Colonic mucosa (tissue), 4 donors: ENCODE measurements at regions not wholly inside any gene's neighbourhood (a gene's known extent, or its start where the extent isn't known, plus 50 kb on each side); places are given as distances from the start of the nearest gene placed in this dataset.

ENCODE experiments used
- DNase-seq: peaks from one replicate; pipeline ENCODE4 v3.0.0-alpha.2; 2020
- H3K27ac ChIP-seq: fragments of 200-600 bp; one replicate; pipeline ENCODE4 v1.8.0; 2021
- H3K27me3 ChIP-seq: fragments of 200-600 bp; one replicate; pipeline ENCODE4 v1.8.0; 2021
- H3K36me3 ChIP-seq: fragments of 200-600 bp; one replicate; pipeline ENCODE4 v1.8.0; 2021
- H3K4me1 ChIP-seq: fragments of 200-600 bp; one replicate; pipeline ENCODE4 v1.8.0; 2021; ENCODE audit warnings: mild to moderate bottlenecking
- H3K4me3 ChIP-seq: fragments of 200-600 bp; one replicate; pipeline ENCODE4 v1.8.0; 2021
- H3K9ac ChIP-seq, 2 donors: one replicate each; pipeline ENCODE4 v1.7.0; 2013; ENCODE audit warnings: control low read depth in 2 of 2, low read depth in 2 of 2, low read length in 2 of 2
- H3K9me3 ChIP-seq: fragments of 200-600 bp; one replicate; pipeline ENCODE4 v1.8.0; 2021
- intact Hi-C: fragments of 100-400 bp; cut with DNase I; formaldehyde crosslinking; loops from one replicate; pipeline ENCODE4 v1.14.1; 2022
- TF ChIP-seq, protein P1 (sequence below): fragments of 200-600 bp; IDR thresholded peaks from one replicate; pipeline ENCODE4 v1.8.0; 2022; ENCODE audit warnings: antibody characterized with exemption, mild to moderate bottlenecking
- donor health status: healthy.
- donor health status: DM: no; HTN: no; CAD: no.
- donor health status: DM: no; HTN: no; CAD: no.

DNA sequence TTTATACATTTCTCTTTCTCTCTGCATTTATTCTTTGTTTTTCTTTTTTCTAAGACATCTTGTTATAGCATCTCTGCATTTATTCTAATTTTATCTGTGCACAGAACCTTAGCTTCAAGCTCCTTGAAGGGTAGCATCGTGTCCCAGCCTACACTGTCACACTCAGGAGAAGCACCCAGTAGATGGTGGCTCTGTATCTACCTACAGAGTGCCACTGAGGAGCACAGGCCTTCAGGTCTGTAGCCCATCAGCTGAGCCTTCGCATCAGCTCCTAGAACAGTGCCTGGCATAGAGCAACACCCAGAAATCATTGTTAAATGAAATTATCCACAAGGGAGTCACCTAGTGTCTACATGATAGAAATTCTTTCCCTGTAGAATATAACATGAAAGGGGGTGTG, 203.0 kb upstream of the KLF14 start:
- intact Hi-C loops = no loop called here
- Histone ChIP-seq H3K27ac (no peak overlapping the region), H3K4me3 (no peak overlapping the region), H3K36me3 (no peaks in the 10 kb centered on the region), H3K4me1 (no peaks in the 10 kb centered on the region), H3K27me3 (no peaks in the 10 kb centered on the region), H3K9me3 (no peaks in the 10 kb centered on the region), H3K9ac (peak overlapping the region in 1 of 2 donors; percentile 21)
- no peak for DNase-seq
- TF ChIP-seq, protein P1, sequence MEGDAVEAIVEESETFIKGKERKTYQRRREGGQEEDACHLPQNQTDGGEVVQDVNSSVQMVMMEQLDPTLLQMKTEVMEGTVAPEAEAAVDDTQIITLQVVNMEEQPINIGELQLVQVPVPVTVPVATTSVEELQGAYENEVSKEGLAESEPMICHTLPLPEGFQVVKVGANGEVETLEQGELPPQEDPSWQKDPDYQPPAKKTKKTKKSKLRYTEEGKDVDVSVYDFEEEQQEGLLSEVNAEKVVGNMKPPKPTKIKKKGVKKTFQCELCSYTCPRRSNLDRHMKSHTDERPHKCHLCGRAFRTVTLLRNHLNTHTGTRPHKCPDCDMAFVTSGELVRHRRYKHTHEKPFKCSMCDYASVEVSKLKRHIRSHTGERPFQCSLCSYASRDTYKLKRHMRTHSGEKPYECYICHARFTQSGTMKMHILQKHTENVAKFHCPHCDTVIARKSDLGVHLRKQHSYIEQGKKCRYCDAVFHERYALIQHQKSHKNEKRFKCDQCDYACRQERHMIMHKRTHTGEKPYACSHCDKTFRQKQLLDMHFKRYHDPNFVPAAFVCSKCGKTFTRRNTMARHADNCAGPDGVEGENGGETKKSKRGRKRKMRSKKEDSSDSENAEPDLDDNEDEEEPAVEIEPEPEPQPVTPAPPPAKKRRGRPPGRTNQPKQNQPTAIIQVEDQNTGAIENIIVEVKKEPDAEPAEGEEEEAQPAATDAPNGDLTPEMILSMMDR = no peak

DNA sequence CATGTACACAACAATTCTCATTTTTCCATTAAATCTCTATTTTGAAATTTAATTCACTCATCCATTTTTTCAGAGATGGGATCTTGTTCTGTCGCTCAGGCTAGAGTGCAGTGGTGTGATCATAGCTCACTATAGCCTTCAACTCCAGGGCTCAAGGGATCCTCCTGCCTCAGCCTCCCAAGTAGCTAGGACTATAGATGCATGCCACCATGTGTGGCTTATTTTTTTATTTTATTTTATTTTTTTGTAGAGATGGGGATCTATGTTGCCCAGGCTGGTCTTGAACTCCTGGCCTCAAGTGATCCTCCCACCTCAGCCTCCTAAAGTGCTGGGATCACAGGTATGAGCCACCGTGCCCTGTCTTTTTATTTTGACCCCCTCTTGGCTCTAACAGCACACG, 203.8 kb upstream of the KLF14 start:
- Histone ChIP-seq H3K27me3 (no peaks in the 10 kb centered on the region), H3K36me3 (no peaks in the 10 kb centered on the region), H3K4me1 (peaks cover 5% of the 10 kb centered on the region), H3K9ac (no peak overlapping the region), H3K4me3 (no peak overlapping the region), H3K27ac (no peak overlapping the region), H3K9me3 (no peaks in the 10 kb centered on the region)
- TF ChIP-seq, protein P1 = no peak
- intact Hi-C loops = no loop called here
- DNase-seq = no peak

DNA sequence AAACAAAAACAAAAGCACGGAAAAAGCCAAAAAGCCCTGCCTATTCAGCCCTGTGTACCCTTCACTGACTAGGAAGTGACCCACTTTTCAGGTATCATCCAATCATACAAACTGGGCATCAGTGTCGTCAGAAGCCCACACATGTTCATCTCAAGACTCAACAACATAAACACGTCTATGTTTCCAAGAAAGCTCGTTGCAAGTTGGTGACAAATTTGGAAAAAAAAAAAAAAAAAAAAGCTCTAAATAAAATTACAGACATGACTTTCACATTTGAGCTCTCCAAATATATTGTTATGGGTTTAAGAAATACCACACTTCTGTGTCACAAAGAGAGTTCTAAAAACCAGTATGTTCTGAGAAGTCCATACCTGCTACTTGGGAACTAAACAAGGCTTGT, 204.7 kb upstream of the KLF14 start:
- no peaks in the 10 kb centered on the region for H3K36me3 ChIP-seq
- DNase-seq = no peak
- TF ChIP-seq, protein P1 = no peak
- no peak overlapping the region for H3K4me3 ChIP-seq
- H3K27ac ChIP-seq = peak overlapping the region; percentile 24
- H3K4me1 ChIP-seq = peaks cover 5% of the 10 kb centered on the region
- H3K9ac ChIP-seq = peak overlapping the region in 1 of 2 donors; percentile 1
- H3K9me3 ChIP-seq = no peaks in the 10 kb centered on the region
- no peaks in the 10 kb centered on the region for H3K27me3 ChIP-seq
- intact Hi-C loops = no loop called here

DNA sequence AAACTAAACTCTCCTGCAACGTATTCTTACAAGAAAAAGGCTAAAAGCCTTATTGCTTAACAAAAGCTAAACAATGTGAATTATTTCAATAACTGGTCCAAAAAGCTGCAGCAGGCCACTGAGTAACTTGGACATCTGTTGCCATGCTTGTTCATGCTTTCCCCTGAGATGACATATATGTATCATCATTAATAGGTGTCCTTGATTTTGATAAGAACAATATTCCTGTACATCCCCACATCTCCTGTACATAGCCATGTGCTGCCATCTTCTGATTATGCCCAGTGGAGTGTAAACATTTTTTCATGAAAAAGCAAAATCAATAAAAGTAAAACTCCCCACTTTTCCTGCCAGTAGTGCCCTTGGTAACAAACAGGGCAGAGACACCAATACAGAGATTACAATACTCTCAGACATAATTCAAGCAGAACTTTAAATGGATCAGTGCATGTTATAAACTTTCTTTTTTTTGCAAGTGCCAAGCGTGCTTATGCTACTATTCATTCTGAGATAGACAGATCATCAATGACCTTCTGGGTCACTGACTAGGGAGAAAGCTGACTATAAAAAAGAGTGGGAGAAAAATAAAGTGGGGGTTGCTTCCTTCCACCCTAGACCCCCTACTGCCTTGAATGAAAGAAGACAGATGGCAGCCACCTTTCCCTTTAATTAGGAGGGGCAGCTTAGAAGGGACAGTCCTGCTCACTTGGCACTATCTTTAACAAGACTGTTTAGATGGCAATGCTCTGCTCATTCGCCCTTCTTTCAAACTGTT, 205.5 kb upstream of the KLF14 start:
- peak overlapping the region in 1 of 2 donors; percentile 95 for H3K9ac ChIP-seq

DNA sequence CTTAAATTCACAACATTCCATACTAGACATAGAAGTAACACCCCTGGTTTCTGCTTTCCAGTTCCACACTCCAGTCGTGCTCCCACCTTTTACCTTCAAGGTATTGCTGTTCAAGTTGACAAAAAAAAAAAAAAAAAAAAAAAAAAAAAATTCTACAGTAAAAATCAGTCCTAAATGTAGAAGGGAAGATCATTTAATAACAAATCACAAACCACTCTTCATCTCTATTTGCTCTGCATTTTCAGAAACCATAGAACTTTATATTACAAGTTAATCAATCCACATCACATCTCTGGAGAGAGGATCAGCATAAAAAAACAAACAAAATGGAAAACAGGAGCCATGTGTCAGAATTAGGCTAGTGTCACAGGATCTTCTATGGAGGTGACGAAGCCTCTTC, 206.3 kb upstream of the KLF14 start:
- DNase-seq = no peak
- Histone ChIP-seq H3K27ac (peak overlapping the region; percentile 85), H3K9me3 (no peaks in the 10 kb centered on the region), H3K4me1 (peaks cover 5% of the 10 kb centered on the region), H3K36me3 (no peaks in the 10 kb centered on the region), H3K4me3 (peak overlapping the region; percentile 35), H3K9ac (peak overlapping the region in 1 of 2 donors; percentile 95), H3K27me3 (no peaks in the 10 kb centered on the region)
- TF ChIP-seq, protein P1 = no peak
- intact Hi-C loops = loop anchor here (5.0 kb wide), 1 partner anchor 38 kb away; no protein-coding TSS in a partner anchor

More for the DNA sequence above, 205.5 kb upstream of the KLF14 start:
- H3K9me3 ChIP-seq = no peaks in the 10 kb centered on the region
- peak overlapping the region; percentile 35 for H3K4me3 ChIP-seq
- intact Hi-C loops = loop anchor here (5.0 kb wide), 1 partner anchor 37 kb away; no protein-coding TSS in a partner anchor
- no peaks in the 10 kb centered on the region for H3K36me3 ChIP-seq
- H3K4me1 ChIP-seq = peaks cover 5% of the 10 kb centered on the region
- no peaks in the 10 kb centered on the region for H3K27me3 ChIP-seq
- H3K27ac ChIP-seq = peak overlapping the region; percentile 85
- TF ChIP-seq, protein P1 = no peak
- no peak for DNase-seq
